ENCODE measurements at regions not wholly inside any gene's neighbourhood (a gene's known extent, or its start where the extent isn't known, plus 50 kb on each side); places are given as distances from the start of the nearest gene placed in this dataset.

DNA sequence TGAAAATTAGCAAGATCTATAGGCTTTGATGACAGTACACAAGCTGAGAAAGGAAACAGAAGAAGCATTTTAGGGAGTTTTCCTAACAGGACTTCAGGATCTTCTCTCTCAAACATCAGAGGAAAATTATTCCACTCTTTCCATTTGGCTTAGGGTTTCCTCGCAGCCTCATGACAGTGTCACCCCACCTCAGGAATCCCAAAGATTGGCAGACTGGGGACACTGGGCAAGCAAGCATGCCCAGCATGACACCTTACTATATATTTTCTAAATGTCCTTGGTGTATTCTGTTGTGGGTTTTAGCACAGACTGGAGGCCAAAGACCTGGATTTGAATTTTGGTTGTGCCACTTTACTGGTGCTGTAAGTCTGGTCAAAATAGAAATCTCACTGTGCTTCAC lies 482.4 kb upstream of the SOX5 start:
- TF ChIP-seq, protein P1, sequence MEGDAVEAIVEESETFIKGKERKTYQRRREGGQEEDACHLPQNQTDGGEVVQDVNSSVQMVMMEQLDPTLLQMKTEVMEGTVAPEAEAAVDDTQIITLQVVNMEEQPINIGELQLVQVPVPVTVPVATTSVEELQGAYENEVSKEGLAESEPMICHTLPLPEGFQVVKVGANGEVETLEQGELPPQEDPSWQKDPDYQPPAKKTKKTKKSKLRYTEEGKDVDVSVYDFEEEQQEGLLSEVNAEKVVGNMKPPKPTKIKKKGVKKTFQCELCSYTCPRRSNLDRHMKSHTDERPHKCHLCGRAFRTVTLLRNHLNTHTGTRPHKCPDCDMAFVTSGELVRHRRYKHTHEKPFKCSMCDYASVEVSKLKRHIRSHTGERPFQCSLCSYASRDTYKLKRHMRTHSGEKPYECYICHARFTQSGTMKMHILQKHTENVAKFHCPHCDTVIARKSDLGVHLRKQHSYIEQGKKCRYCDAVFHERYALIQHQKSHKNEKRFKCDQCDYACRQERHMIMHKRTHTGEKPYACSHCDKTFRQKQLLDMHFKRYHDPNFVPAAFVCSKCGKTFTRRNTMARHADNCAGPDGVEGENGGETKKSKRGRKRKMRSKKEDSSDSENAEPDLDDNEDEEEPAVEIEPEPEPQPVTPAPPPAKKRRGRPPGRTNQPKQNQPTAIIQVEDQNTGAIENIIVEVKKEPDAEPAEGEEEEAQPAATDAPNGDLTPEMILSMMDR (conservative IDR thresholded peaks at IDR 0.05; ENCODE audit: low read length) = no peak
- H3K4me3 ChIP-seq (ENCODE audit: low read length) = no peak overlapping the region
- DNase-seq (ENCODE audit: low read depth) = no peak

DNA sequence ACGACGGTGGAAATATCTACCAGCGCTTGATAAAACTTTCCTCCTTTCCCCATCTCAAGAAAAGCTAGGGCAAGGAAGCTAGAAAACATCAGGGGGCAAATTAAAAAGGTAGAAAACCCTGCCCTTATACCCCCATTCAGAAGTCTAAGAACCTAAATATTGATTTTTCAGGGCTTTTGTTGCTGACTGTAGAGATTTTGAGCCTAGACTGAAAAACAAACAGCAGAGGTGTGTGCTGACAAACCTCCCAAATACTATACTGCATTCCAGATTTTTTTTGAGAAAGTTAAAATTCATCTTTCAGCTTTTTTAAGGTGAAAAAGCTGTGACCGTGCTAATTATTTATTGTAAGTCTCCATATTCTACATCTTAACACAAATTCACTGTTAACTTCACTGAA lies 478.3 kb upstream of the SOX5 start:
- TF ChIP-seq, protein P1 (conservative IDR thresholded peaks at IDR 0.05; ENCODE audit: low read length) = no peak
- H3K4me3 ChIP-seq (ENCODE audit: low read length) = no peak overlapping the region
- DNase-seq (ENCODE audit: low read depth) = no peak

DNA sequence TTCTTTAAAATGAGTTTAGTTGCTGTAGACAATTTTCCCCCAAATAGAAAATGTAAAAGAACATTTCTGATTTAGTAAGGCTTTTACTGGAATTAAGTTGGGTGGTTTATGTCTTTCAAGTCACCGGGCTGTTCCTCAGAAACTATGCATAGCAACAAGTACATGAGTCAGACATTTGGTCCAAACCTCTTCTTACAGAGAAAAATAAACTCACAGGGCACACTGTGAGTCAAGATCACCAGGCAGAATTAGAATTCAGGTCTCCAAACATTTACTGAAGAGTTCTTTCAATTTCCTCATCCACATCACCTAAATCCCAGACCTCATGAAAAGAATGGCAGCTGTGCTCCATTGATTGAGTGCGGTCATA lies 476.1 kb upstream of the SOX5 start:
- DNase-seq (ENCODE audit: low read depth) = no peak
- TF ChIP-seq, protein P1 (conservative IDR thresholded peaks at IDR 0.05; ENCODE audit: low read length) = no peak
- no peak overlapping the region for H3K4me3 ChIP-seq (ENCODE audit: low read length)

DNA sequence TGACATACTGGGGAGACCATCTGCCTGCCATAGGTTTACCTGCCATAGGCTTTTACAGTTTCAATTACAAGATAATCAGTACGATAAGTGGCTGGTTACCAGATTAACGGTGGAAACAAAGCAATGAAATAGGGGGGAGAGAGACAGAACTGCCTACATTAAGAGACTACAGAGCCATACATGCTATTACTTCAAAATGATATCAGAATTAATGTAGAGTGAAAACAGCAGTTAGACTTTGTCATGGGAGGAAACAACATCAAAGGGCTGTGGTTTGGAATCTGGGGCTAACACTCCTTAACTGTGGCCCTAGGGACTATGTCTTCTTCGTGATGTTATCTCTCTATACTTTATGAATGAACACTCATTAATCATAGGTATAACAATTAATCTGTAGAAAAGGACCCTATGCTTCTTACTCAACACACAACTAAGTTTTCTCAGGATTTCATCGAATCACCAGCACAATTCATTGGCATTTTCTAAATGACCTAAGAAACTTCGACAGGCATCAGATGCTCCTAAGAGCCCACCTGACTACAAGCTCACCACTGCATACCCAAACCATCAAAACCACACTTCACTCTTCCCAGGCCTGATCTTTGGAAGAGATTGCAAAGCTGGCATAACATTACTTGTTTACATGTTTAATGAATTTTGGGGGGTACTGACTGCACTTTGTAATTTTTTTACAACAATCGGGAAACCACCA lies 475.6 kb upstream of the SOX5 start:
- no peak overlapping the region for H3K4me3 ChIP-seq (ENCODE audit: low read length)

DNA sequence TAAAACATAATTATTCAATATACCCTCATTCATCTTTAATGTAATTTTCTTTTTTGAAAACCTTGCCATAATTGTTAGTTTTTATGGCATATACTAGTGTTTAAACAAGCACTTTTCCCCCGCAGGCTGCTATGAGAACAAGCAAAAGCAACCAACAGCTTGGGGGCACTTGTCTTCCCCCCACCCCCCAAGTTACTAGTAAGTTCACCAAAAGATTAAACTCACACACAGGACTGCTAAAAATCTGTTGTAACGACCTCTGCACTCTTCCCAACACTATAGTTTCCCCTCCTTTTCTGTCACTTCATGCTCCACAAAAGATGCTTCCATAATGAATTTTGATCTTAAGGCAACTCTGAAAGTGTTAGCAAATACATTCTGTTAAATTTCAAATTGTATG lies 474.9 kb upstream of the SOX5 start:
- TF ChIP-seq, protein P1 (conservative IDR thresholded peaks at IDR 0.05; ENCODE audit: low read length) = no peak
- no peak overlapping the region for H3K4me3 ChIP-seq (ENCODE audit: low read length)
- DNase-seq (ENCODE audit: low read depth) = no peak

More for the DNA sequence above, 475.6 kb upstream of the SOX5 start:
- TF ChIP-seq, protein P1 (conservative IDR thresholded peaks at IDR 0.05; ENCODE audit: low read length) = no peak
- DNase-seq (ENCODE audit: low read depth) = no peak

DNA sequence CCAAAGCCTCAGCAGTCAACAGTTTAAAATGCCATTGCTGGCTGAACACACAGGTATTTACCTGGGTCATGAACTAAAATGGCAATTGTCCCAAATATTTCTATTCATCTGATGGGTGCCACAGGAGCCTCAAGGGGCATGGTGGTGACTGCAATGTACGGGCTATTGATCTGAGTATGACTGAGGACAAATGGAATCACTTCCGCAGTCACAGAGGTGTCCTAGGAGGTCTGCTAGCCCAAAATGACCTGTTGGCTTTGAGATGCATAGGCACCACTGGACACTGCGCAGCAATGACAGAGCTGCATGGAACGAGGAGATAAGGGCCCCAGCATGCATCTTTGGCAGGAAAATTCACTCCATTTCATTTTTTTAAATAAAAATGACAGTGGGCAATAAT lies 474.1 kb upstream of the SOX5 start:
- no peak overlapping the region for H3K4me3 ChIP-seq (ENCODE audit: low read length)
- TF ChIP-seq, protein P1 (conservative IDR thresholded peaks at IDR 0.05; ENCODE audit: low read length) = no peak
- no peak for DNase-seq (ENCODE audit: low read depth)

DNA sequence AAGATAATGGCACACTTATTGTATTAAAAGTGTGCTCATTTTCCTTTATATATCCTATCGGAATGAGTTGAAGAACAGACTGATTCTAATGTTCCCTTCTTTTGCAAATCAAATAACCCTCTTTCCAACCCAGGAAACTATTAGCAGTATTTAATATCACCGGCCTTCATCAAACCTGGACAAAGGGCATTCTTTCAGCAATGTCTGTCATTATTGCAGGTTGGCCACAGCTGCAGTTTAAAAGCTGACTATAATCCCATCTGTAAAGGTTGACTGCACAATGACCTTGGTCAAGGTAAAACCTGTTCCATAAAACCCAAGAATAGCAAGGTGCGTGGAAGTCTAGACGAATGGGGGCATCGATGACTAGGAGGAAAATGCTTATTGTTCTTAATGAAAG lies 472.3 kb upstream of the SOX5 start:
- no peak for DNase-seq (ENCODE audit: low read depth)
- H3K4me3 ChIP-seq (ENCODE audit: low read length) = no peak overlapping the region
- TF ChIP-seq, protein P1 (conservative IDR thresholded peaks at IDR 0.05; ENCODE audit: low read length) = no peak

Data from AG10803 (cell line).